ENCODE measurements at regions not wholly inside any gene's neighbourhood (a gene's known extent, or its start where the extent isn't known, plus 50 kb on each side); places are given as distances from the start of the nearest gene placed in this dataset.

- peak overlapping the region in 3 of 4 donors; percentile 7 to 39 (median 33) for H3K27ac ChIP-seq (replicated peaks in 1 of 4)
- peak overlapping the region in 1 of 4 donors; percentile 10 for H3K4me3 ChIP-seq
- no peaks in the 10 kb centered on the region for H3K9me3 ChIP-seq
- H3K27me3 ChIP-seq: no peaks in the 10 kb centered on the region
- TF ChIP-seq POLR2A (IDR thresholded peaks at IDR 0.05; ENCODE audit: low read depth) (no peak), POLR2AphosphoS5 (IDR thresholded peaks at IDR 0.05) (peak; percentile 28 to 61), EP300 (IDR thresholded peaks at IDR 0.05) (no peak)
- TF ChIP-seq, protein P1, sequence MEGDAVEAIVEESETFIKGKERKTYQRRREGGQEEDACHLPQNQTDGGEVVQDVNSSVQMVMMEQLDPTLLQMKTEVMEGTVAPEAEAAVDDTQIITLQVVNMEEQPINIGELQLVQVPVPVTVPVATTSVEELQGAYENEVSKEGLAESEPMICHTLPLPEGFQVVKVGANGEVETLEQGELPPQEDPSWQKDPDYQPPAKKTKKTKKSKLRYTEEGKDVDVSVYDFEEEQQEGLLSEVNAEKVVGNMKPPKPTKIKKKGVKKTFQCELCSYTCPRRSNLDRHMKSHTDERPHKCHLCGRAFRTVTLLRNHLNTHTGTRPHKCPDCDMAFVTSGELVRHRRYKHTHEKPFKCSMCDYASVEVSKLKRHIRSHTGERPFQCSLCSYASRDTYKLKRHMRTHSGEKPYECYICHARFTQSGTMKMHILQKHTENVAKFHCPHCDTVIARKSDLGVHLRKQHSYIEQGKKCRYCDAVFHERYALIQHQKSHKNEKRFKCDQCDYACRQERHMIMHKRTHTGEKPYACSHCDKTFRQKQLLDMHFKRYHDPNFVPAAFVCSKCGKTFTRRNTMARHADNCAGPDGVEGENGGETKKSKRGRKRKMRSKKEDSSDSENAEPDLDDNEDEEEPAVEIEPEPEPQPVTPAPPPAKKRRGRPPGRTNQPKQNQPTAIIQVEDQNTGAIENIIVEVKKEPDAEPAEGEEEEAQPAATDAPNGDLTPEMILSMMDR (IDR thresholded peaks at IDR 0.05): no peak
- intact Hi-C loops (cut with DNase I): no loop called here
- DNase-seq (ENCODE audit: extremely low spot score): no peak
- WGBS: 15% methylated on average over 5 of the region's 5 CpGs
- H3K4me1 ChIP-seq: peaks cover 4 to 18% (median 14%) of the 10 kb centered on the region in 4 donors
- H3K36me3 ChIP-seq: no peaks in the 10 kb centered on the region
These were observed 243.1 kb upstream of the FOXN3 start for GRCh38 chr14:89660166-89660565.

DNA sequence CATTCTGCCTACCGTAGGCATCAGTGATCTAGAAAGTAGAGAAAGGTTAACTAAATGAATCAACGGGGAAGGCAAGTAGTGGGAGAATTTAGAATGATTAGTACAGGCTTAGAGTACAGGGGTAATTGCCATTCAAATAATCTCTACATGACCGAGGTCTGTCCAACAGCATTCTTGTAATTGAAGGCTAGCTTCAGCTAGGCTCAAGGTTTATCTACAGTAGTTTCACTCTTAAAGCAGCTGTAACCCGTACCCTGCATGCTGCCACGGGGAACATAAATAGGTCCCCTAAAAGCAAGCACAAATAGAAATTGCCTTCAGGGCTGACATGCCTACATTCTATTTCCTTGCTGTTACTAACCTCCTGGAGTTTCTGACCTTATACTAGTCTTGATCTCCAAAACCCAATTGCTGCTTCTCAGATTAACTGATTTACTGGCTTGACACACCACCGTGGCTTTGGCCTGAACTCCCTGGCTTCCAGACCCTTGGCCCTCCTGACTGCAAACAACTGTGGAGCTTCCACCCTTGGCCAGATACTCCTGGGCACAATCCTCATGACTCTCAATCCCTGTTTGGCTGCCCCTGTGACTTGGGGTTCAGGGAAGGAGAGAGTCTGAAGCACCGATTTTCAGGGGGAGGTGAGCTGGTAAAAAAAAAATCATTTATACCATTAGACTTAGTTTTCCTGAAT, 242.1 kb upstream of the FOXN3 start:
- 80% methylated on average over 7 of the region's 7 CpGs for WGBS
- Histone ChIP-seq H3K27ac (replicated peaks in 1 of 4) (no peak overlapping the region), H3K9me3 (no peaks in the 10 kb centered on the region), H3K4me1 (peaks cover 4 to 18% (median 14%) of the 10 kb centered on the region in 4 donors), H3K36me3 (no peaks in the 10 kb centered on the region), H3K27me3 (no peaks in the 10 kb centered on the region), H3K4me3 (no peak overlapping the region)
- DNase-seq (ENCODE audit: extremely low spot score): no peak
- intact Hi-C loops (cut with DNase I): no loop called here
- no peak for TF ChIP-seq EP300 (IDR thresholded peaks at IDR 0.05)
- TF ChIP-seq, protein P1 (IDR thresholded peaks at IDR 0.05): no peak
- TF ChIP-seq POLR2AphosphoS5 (IDR thresholded peaks at IDR 0.05): no peak
- TF ChIP-seq POLR2A (IDR thresholded peaks at IDR 0.05; ENCODE audit: low read depth): no peak

GRCh38 chr14:89657014-89657413, 240.0 kb upstream of the FOXN3 start:
- no peaks in the 10 kb centered on the region for H3K9me3 ChIP-seq
- peaks cover 4 to 18% (median 14%) of the 10 kb centered on the region in 4 donors for H3K4me1 ChIP-seq
- no peaks in the 10 kb centered on the region for H3K27me3 ChIP-seq
- H3K36me3 ChIP-seq: no peaks in the 10 kb centered on the region
- DNase-seq (ENCODE audit: extremely low spot score): no peak
- no peak for TF ChIP-seq EP300 (IDR thresholded peaks at IDR 0.05)
- TF ChIP-seq, protein P1 (IDR thresholded peaks at IDR 0.05): no peak
- no peak for TF ChIP-seq POLR2AphosphoS5 (IDR thresholded peaks at IDR 0.05)
- TF ChIP-seq POLR2A (IDR thresholded peaks at IDR 0.05; ENCODE audit: low read depth): no peak
- H3K27ac ChIP-seq (replicated peaks in 1 of 4): no peak overlapping the region
- WGBS: 79% methylated on average over 1 of the region's 1 CpG
- intact Hi-C loops (cut with DNase I): no loop called here
- H3K4me3 ChIP-seq: no peak overlapping the region

DNA sequence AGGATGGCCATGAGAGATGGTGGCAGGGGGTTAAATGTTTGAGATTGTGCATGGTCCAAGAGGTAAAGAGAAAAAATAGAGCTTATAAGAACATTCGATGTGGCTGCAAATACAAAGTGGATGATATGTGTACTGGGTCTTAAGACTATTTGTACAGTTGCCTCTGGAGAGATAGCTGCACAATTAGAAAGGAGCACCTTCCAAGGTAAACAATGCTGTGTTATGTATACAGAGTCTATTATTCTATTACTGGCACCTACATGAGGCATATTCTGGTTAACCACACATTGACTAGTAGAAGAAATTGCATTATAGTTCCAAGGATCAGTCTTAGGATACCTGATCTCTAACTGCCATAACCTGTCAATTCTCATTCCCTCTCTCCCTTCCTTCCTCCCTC, 238.0 kb upstream of the FOXN3 start:
- H3K27me3 ChIP-seq: no peaks in the 10 kb centered on the region
- no peaks in the 10 kb centered on the region for H3K9me3 ChIP-seq
- H3K4me3 ChIP-seq: no peak overlapping the region
- DNase-seq (ENCODE audit: extremely low spot score): no peak
- no peaks in the 10 kb centered on the region for H3K36me3 ChIP-seq
- peaks cover 0 to 11% (median 7%) of the 10 kb centered on the region in 4 donors for H3K4me1 ChIP-seq
- H3K27ac ChIP-seq (replicated peaks in 1 of 4): no peak overlapping the region
- intact Hi-C loops (cut with DNase I): no loop called here
- 72% methylated on average over 1 of the region's 1 CpG for WGBS
- TF ChIP-seq, protein P1 (IDR thresholded peaks at IDR 0.05): no peak
- TF ChIP-seq POLR2AphosphoS5 (IDR thresholded peaks at IDR 0.05) (no peak), POLR2A (IDR thresholded peaks at IDR 0.05; ENCODE audit: low read depth) (no peak), EP300 (IDR thresholded peaks at IDR 0.05) (no peak)

- intact Hi-C loops (cut with DNase I): no loop called here
- WGBS: 93% methylated on average over 4 of the region's 4 CpGs
- TF ChIP-seq, protein P1 (IDR thresholded peaks at IDR 0.05): no peak
- TF ChIP-seq EP300 (IDR thresholded peaks at IDR 0.05) (no peak), POLR2AphosphoS5 (IDR thresholded peaks at IDR 0.05) (no peak), POLR2A (IDR thresholded peaks at IDR 0.05; ENCODE audit: low read depth) (no peak)
These were observed 235.3 kb upstream of the FOXN3 start for GRCh38 chr14:89652352-89652751.

More at GRCh38 chr14:89652352-89652751, 235.3 kb upstream of the FOXN3 start:
- Histone ChIP-seq H3K36me3 (no peaks in the 10 kb centered on the region), H3K4me3 (no peak overlapping the region), H3K27ac (replicated peaks in 1 of 4) (no peak overlapping the region), H3K4me1 (no peaks in the 10 kb centered on the region), H3K27me3 (no peaks in the 10 kb centered on the region), H3K9me3 (no peaks in the 10 kb centered on the region)
- DNase-seq (ENCODE audit: extremely low spot score): no peak

Measured in esophagus muscularis mucosa (tissue), 4 donors.